B cell (primary cell): ENCODE measurements at regions not wholly inside any gene's neighbourhood (a gene's known extent, or its start where the extent isn't known, plus 50 kb on each side); places are given as distances from the start of the nearest gene placed in this dataset.

Source experiments
- CTCF ChIP-seq: fragments of 200-600 bp; IDR thresholded peaks from one replicate; pipeline ENCODE4 v1.8.0; 2022; ENCODE audit warnings: antibody characterized with exemption, mild to moderate bottlenecking
- EZH2 ChIP-seq: IDR thresholded peaks from 2 replicates; pipeline ENCODE4 v1.6.1; 2012; ENCODE audit warnings: borderline replicate concordance, low read depth, mild to moderate bottlenecking, moderate library complexity, low read length; ENCODE audit not compliant: insufficient read depth, poor library complexity, severe bottlenecking

GRCh38 chr20:60088236-60088635 lies 130.0 kb downstream of the CDH26 start:
- TF ChIP-seq EZH2 (no peak), CTCF (no peak)
